OCI-LY3 (cell line): ENCODE measurements at regions not wholly inside any gene's neighbourhood (a gene's known extent, or its start where the extent isn't known, plus 50 kb on each side); places are given as distances from the start of the nearest gene placed in this dataset.

Source experiments
- H2AFZ ChIP-seq: fragments of 200-600, 300-600 bp; shearing (Covaris generic); 2 replicates; pipeline ENCODE4 v1.6.0; 2014; ENCODE audit warnings: antibody characterized with exemption, low read depth, low read length
- H3K27ac ChIP-seq: fragments of 200-600, 300-600 bp; sonication (generic); 2 replicates; pipeline ENCODE4 v1.5.1; 2014; ENCODE audit warnings: mild to moderate bottlenecking, low read length, moderate library complexity, mixed read lengths
- H3K27me3 ChIP-seq: fragments of 200-600, 300-600 bp; sonication (generic); 2 replicates; pipeline ENCODE4 v1.6.1; 2014; ENCODE audit warnings: low read depth, low read length, mixed read lengths
- H3K36me3 ChIP-seq: fragments of 200-600, 300-600 bp; sonication (generic); replicated peaks from 2 replicates; pipeline ENCODE3; 2014; ENCODE audit warnings: low read depth, low read length, mixed read lengths
- H3K4me1 ChIP-seq: fragments of 300-600, 200-600 bp; sonication (generic); 2 replicates; pipeline ENCODE4 v1.6.1; 2014; ENCODE audit warnings: low read length, mixed read lengths
- H3K4me2 ChIP-seq: fragments of 200-600, 300-600 bp; sonication (generic); 2 replicates; pipeline ENCODE4 v1.6.1; 2014; ENCODE audit warnings: low read length, mixed read lengths
- H3K4me3 ChIP-seq: fragments of 300-600, 200-600 bp; sonication (generic); 2 replicates; pipeline ENCODE4 v1.5.1; 2014; ENCODE audit warnings: antibody characterized with exemption, mild to moderate bottlenecking, low read length, moderate library complexity
- H3K79me2 ChIP-seq: fragments of 300-600, 200-600 bp; shearing (Covaris generic); 2 replicates; pipeline ENCODE4 v1.6.1; 2014; ENCODE audit warnings: mild to moderate bottlenecking, low read length, mixed read lengths
- H3K9ac ChIP-seq: fragments of 300-600, 200-600 bp; shearing (Covaris generic); 2 replicates; pipeline ENCODE4 v1.6.0; 2014; ENCODE audit warnings: mild to moderate bottlenecking, low read length, moderate library complexity
- H3K9me3 ChIP-seq: fragments of 200-600, 300-600 bp; shearing (Covaris generic); 2 replicates; pipeline ENCODE4 v1.6.1; 2014; ENCODE audit warnings: low read length, mixed read lengths; ENCODE audit not compliant: insufficient read depth
- H4K20me1 ChIP-seq: fragments of 200-600, 300-600 bp; sonication (generic); 2 replicates; pipeline ENCODE4 v1.6.1; 2016; ENCODE audit warnings: low read length, mixed read lengths; ENCODE audit not compliant: insufficient read depth
- EZH2phosphoT487 ChIP-seq: fragments of 200-600 bp; shearing (Covaris generic); IDR thresholded peaks from 2 replicates; pipeline ENCODE4 v1.6.1; 2018; ENCODE audit warnings: antibody characterized with exemption, mixed run types, low read depth
- TF ChIP-seq, protein P1 (sequence below): fragments of 200-600, 300-600 bp; sonication (generic); IDR thresholded peaks from 2 replicates; pipeline ENCODE4 v1.5.1; 2014; ENCODE audit warnings: antibody characterized with exemption, low read length, low read depth

DNA sequence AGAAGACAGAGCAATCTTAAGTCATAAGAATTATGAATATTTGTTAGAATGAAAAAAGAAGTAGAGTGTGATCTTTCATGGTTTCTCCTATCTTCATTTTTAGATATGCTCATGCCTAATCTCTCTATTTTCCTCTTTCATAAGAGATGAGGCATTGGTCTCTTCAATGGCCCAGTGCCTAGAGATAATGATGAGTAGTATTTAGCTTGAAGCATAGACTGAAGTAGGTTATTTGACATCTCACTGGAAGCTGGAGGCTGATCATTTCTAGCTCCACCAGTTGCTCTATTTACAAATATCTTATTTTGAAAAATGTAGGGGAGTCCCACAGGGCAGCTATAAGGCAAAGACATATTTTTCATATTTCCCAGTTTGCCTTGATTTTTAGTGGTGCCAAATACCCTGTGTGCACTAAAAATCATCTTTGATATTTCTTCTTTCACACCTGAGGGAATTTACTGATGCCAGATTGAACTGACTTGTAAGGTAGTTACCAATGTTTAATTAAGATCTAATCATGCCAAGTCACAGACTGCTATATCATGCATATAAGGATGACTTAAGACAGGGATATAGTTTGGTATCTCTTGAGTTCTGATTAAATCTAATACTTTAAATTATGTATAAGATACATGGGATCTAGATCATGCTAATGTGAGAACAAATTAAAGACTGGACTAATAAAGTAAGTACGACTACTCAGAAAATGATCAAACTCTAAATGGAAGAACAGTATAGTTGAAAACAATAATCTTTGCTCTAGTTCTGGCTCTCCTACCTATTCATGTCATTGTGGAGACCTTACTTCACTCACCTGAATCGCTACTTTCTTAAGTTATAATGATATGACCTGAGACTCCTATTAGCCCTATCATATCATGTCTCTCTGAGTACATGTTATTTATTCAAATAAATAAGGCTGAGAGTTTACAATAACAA, 108.2 kb upstream of the IFNE start:
- Histone ChIP-seq H3K27me3 (0 out of 2 replicates have a peak, but pooled peaks cover 6% of the 10 kb centered on the region), H4K20me1 (no peaks in the 10 kb centered on the region), H3K79me2 (no peaks in the 10 kb centered on the region), H3K36me3 (no peaks in the 10 kb centered on the region), H3K4me2 (no peak overlapping the region), H3K4me1 (peaks cover 9% of the 10 kb centered on the region), H3K27ac (no peak overlapping the region), H3K4me3 (no peak overlapping the region), H3K9me3 (no peaks in the 10 kb centered on the region), H3K9ac (no peak overlapping the region), H2AFZ (no peak overlapping the region)
- TF ChIP-seq, protein P1, sequence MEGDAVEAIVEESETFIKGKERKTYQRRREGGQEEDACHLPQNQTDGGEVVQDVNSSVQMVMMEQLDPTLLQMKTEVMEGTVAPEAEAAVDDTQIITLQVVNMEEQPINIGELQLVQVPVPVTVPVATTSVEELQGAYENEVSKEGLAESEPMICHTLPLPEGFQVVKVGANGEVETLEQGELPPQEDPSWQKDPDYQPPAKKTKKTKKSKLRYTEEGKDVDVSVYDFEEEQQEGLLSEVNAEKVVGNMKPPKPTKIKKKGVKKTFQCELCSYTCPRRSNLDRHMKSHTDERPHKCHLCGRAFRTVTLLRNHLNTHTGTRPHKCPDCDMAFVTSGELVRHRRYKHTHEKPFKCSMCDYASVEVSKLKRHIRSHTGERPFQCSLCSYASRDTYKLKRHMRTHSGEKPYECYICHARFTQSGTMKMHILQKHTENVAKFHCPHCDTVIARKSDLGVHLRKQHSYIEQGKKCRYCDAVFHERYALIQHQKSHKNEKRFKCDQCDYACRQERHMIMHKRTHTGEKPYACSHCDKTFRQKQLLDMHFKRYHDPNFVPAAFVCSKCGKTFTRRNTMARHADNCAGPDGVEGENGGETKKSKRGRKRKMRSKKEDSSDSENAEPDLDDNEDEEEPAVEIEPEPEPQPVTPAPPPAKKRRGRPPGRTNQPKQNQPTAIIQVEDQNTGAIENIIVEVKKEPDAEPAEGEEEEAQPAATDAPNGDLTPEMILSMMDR, result no peak
- TF ChIP-seq EZH2phosphoT487, result no peak

DNA sequence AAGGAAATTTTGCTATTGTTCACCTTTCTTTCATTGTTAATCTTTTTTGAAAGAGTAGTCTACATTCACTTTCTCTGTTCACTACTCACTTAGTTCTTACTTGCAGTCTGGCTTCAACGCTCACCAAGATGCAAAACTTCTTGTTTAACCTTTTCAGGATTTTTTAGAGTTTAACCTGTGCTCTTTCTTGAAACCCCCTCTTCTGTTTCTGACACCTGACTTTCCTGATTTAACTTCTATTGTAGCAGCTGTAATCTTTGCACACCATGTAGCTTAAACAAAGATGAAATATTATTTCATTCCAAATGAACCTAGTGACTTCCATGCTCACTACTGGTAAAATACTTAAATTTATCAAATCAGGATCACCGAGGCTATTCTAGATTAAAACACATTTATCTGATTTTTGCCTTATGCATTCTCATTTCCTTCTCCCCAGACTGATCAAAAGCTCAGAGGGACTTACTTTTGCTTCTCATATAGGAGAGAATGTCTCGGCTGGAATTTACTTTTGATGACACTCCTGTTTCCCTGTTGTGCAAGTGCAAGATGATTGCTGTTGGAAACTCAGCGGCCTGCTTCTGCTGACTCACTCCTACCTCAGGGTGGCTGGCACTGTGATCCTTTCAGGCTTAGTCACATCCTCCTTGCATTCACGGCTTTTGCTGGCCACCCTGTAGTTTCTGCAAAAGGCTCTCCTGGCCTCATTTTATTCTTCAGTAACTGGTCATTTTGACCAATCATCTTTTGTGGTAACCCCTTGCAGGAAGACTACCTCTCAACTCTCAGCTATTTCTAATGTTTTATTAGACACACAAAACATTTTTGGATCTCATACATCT, 109.3 kb upstream of the IFNE start:
- no peak overlapping the region for H3K4me2 ChIP-seq
- no peak overlapping the region for H3K9ac ChIP-seq
- H3K4me1 ChIP-seq, result peaks cover 9% of the 10 kb centered on the region
- no peaks in the 10 kb centered on the region for H3K79me2 ChIP-seq
- no peaks in the 10 kb centered on the region for H3K36me3 ChIP-seq
- H3K27ac ChIP-seq, result no peak overlapping the region
- H3K9me3 ChIP-seq, result no peaks in the 10 kb centered on the region
- no peaks in the 10 kb centered on the region for H4K20me1 ChIP-seq
- H2AFZ ChIP-seq, result no peak overlapping the region
- 0 out of 2 replicates have a peak, but pooled peaks cover 3% of the 10 kb centered on the region for H3K27me3 ChIP-seq
- TF ChIP-seq EZH2phosphoT487, result no peak
- TF ChIP-seq, protein P1, result no peak
- H3K4me3 ChIP-seq, result no peak overlapping the region

DNA sequence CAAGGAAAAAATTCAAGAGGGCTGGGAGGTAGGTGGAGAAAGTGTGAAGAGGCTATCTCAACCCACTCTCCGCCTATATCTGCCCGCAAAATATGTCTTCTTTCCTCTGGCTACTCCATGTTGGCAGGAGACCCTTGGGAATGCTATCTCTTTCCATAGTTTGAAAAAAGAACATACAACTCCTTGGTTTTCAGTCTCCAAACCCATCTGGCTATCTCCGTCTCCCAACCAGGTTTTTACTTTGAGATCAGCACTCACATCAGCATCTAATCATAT, 109.9 kb upstream of the IFNE start:
- H3K4me1 ChIP-seq, result peaks cover 9% of the 10 kb centered on the region
- no peak overlapping the region for H2AFZ ChIP-seq
- H3K79me2 ChIP-seq, result no peaks in the 10 kb centered on the region
- no peak overlapping the region for H3K27ac ChIP-seq
- no peaks in the 10 kb centered on the region for H3K36me3 ChIP-seq
- no peak overlapping the region for H3K4me2 ChIP-seq
- no peaks in the 10 kb centered on the region for H3K9me3 ChIP-seq
- no peak overlapping the region for H3K9ac ChIP-seq
- 0 out of 2 replicates have a peak, but pooled peaks cover 3% of the 10 kb centered on the region for H3K27me3 ChIP-seq
- no peak overlapping the region for H3K4me3 ChIP-seq
- H4K20me1 ChIP-seq, result no peaks in the 10 kb centered on the region
- TF ChIP-seq EZH2phosphoT487, result no peak
- TF ChIP-seq, protein P1, result no peak

DNA sequence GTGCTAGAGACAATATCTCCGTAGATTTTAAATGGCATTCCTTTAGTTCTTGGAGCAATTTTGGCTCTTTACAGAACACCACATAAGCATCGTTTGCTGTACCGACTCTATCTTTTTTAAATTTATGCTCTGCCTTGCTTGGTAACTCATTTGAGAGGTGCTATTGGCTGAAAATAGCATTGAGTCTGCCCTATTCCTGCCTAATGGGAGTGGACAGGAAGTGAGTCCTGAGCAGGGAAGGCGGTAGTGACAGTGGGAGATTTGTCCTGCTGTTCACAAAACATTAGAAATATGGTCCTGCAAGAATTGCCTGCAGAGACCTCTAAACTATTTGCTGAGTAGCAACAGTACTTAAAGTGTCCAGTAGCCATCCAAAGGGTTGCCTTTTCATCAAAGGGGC, 115.2 kb upstream of the IFNE start:
- H3K27ac ChIP-seq, result no peak overlapping the region
- H2AFZ ChIP-seq, result no peak overlapping the region
- H3K36me3 ChIP-seq, result no peaks in the 10 kb centered on the region
- H3K4me2 ChIP-seq, result no peak overlapping the region
- no peaks in the 10 kb centered on the region for H3K4me1 ChIP-seq
- TF ChIP-seq, protein P1, result no peak
- TF ChIP-seq EZH2phosphoT487, result no peak
- no peak overlapping the region for H3K9ac ChIP-seq
- no peak overlapping the region for H3K4me3 ChIP-seq
- no peaks in the 10 kb centered on the region for H4K20me1 ChIP-seq
- H3K79me2 ChIP-seq, result no peaks in the 10 kb centered on the region
- 0 out of 2 replicates have a peak, but pooled peaks cover 2% of the 10 kb centered on the region for H3K27me3 ChIP-seq
- no peaks in the 10 kb centered on the region for H3K9me3 ChIP-seq
